NCI-H128 (cell line): ENCODE measurements at regions not wholly inside any gene's neighbourhood (a gene's known extent, or its start where the extent isn't known, plus 50 kb on each side); places are given as distances from the start of the nearest gene placed in this dataset.

Source experiments
- DNase-seq: peaks from one replicate; lab custom pipeline; 2025; ENCODE audit not compliant: unreplicated experiment; lab: John Stamatoyannopoulos, UW

DNA sequence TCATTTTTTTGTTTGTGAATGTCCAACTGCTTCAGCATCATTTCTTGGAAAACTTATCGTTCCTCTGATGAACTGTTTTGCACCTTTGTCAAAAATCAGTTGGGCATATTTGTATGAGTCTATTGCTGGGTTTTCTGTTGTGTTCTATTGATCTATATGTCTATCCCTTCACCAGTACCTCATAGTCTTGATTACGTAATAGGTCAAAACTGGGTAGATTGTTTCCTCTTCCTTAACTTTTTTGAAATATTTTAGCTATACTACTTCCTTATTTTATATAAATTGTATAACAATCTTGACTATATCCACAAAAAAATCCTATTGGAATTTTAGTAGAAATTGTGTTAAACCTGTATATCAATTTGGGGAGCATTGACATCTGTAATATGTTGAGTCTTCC, 104.1 kb upstream of the PALS2 start:
- DNase-seq: no peak

DNA sequence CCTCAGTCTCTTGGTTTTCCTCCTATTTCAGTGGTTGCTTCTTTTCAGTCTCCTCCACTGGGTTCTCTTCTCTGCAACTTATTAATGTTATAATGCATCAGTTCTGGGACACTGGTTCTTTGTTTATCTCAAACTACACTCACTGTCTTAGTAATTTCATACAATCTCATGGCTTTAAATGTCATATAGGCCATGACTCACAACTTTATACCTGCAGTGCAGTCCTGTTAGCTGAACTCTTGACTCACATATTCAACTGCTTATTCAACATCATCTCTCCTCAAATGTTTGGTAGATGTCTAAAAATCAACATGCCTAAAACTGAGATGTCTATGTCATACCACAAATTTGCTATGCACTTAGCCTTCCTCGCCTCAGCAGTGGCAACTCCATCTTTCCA, 101.2 kb upstream of the PALS2 start:
- DNase-seq: no peak

DNA sequence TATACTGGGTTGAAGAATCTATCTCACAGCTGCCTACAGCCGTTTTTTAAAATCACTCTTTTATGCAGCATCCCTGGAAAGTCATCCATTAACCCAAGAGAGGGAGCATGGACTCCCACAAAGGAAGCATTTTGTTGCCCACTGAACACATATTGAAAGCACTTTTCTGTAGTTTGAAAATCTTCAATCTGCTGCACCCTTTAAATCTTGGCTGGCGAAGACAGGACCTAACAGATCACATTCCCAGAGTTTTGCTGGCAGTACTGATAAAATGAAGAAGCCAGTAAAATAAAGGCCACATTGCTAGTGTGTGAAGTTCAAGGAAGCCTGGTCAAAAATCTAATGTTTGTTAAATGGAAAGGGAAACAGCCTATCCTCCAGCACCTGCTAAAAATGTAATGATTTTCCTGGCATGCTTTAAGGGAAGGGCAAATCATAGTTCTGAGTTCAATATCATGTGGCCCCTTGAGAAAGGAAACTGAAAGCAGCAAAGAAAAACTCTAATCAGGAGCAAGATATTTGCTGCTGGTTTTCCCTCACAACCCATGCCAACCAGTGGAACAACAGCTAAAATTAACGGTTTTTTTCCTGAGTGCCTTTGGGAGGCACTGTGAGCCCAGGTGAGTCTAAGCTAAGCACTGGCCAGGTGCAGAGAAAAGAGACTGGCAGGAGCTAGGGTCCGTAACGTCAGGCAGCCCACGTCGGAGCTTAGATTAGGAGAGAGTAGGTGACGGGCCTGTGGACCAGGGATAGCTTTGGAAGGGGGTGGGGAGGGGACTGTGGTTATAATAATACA, 97.9 kb upstream of the PALS2 start:
- DNase-seq: no peak

DNA sequence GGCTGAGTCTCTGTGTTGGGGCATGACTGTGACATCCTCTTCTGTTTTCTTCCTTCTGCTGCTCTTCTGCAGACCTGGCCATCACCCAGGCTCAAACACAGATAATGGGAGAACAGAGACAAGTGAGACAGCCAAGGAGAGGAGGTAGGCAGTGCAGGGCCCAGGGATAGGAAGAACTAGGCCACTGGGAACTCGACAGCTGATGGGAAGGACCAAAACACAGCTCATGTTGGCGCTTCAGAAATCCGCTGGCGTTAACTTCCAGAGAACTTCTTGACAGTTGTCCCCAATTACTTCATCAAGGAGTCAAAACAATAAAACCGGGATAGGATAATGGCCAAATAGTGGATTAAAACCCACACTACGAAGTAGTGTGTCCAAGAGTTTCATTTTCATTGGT, 97.0 kb upstream of the PALS2 start:
- no peak for DNase-seq

DNA sequence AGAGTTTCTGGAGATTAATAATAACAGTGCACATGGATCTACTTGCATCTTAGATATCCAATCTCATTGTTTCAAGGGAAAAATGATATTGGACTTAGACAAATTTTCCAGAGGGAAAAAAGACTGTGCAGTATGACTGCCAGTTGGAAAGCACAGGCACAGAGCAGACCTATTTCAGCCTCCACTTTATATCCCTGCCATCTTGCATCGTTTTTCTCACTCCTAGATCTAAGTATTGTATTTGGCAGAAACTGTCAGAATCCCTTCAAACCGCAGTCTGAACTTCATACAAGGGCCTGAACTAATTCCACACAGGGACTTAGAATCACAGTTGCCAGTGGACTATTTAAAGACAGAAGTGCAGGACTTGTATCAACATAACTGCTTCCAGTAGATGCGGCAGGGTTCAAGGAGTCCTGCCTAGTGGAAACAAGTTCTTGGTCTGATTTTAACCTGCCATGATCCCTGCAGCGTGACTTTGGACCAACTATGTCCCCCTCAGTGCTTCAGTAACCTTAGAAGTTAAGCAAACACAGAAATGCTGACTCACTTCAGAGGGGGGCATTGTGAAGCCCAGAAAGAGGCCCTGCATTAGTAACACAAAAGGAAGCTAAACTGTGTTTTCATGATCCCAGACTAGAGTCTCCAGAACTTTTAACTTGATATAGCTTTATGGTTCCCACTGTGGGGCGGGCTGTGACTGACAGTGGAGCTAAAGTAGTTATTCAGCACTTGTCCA, 95.7 kb upstream of the PALS2 start:
- DNase-seq: no peak

DNA sequence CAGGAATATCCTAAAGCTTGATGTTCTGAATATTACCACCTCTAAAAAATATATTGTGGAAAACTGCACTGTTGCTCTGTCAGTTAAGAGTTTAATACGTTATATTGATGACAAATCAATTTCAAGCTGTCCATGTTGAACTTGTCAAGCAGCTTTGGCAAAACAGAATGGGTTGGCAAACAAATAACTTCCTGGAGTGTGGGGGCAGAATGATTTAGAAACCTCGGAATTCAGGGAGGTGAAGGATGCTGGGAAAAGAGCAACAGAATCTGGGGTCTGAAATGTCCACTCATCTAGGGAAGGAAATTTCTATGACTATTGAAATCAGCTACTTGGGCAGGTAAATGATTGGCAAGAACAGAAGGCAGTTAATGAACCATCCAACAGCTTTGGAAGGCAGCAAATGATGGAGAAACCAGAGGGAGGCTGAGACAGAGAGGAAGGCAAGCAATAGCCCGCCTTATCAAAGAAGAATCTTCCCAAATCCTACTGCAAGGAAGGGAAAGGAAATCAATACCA, 95.1 kb upstream of the PALS2 start:
- DNase-seq: no peak

DNA sequence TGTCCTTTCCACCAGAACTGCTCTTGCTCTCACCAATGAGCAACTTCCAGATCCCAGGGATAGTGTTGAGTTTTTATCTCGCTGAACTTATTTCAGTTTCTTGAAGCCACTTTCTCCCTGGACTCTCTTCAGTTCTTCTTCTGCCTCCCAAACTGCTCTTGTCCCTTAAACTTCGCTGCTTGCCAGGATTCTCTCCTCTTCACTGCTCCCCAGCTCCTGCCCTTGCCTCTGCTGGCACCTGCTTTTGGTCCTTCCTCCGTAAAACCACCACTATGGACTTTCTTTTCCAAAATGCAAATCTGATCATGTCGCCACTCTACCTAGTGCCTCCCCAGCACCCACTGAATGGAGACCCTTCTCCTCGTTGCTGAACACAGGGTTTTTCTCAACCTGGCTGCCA, 92.8 kb upstream of the PALS2 start:
- DNase-seq: no peak

DNA sequence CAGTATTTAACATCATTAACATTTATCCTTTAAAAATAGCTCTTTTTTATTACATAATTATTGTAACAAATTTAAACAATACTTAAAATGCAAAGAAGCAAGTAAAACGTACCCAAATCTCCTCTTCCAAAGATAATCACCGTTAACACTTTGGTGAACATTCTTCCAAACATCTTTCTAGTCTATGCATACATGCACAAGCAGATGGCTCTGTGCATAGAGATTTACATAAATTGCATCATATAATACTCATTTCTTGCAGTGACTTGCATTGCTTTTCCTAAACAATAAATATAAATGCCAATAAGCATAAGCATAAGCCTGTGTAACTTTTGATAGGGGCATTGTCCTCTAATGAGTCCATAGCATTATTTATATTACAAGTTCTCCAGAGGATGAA, 89.4 kb upstream of the PALS2 start:
- no peak for DNase-seq

DNA sequence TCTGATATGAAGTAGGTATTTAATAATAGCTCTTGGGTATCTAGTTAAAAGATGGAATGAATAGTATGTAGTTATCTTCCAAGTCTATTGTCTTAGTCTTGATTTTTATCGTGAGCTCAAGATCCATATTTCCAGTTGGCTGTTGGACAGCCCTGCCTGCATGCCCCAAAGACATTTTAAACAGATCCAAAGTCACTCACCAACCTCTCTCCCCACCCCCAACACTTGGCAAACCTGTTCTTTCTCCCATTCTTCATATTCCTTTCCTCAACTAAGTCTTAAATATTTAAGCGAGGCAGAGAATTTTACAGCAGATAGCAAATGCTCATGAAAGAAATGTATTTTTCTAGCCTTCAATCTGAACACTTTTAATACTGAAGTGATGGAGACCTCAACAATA, 80.7 kb upstream of the PALS2 start:
- DNase-seq: no peak

DNA sequence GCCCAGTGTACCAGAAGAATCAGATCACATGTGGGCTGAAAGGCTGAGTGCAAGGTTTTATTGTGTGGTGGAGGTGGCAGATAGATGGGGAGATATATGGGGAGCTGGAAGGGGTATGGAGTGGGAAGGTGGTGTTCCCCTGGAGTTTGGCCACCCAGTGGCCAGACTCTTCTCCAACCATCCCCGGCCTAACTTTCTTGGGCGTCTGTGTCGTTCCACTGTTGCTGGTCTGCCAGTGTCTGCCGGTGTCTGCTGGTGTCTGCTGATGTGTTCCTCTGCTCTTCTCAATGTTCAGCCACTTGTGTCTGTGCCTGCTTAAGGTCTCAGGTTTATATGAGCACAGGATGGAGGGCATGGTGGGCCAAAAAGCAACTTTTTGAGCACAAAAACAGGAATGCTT, 78.4 kb upstream of the PALS2 start:
- DNase-seq: no peak

DNA sequence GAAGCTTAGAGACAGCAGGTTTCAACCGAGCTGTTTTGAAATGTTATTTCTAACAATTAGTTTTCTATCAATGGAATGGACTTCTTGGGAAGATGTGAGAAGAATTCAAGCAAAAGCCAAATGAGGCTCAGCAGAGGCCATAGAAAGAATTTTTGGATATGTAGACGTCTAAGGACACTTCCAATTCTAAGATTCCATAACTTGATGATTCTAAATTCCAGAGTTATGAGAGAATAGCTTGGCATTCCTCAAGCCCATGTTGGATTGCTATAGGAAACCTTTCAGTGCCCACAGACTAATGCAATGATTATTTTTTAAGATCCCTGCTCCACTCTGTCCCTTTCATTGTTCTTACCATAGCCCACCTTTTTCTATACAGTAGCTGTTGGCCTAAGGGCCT, 77.2 kb upstream of the PALS2 start:
- DNase-seq: no peak

DNA sequence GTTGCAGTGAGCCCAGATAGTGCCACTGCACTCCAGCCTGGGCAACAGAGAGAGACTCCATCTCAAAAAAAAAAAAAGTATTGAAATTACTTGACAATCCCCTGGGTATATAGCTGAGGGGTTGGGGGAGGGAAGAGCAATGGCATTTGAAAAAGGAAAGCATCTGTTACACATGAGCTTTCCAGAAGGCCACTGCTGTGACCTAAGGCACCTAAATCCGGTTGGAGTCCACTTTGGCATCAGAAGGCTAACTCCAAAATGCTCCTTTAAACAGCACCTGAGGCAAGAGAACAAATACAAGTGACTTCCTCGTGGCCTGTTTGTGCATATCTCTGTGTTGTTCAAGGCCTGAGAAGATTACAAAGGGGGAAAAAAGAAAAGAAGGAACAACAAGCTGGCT, 74.8 kb upstream of the PALS2 start:
- DNase-seq: no peak

DNA sequence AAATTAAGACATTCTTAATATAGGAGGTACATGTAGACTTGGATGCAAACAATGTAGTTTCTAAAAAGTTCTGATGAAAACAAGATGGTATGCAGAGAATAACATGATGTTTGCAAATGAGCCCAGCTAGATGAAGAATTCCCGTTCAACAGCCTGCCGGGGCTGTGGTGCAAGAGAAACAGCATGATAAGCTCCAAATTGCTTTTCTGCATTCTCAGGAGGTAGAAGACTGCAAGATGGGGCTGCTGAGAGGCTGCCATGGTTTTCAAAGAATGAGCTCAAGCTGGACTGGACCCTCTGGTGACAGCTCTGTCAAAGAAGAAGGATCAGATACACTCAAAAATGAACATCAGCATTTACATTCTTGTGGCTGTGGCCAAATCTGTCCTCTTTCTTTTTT, 73.4 kb upstream of the PALS2 start:
- DNase-seq: no peak

DNA sequence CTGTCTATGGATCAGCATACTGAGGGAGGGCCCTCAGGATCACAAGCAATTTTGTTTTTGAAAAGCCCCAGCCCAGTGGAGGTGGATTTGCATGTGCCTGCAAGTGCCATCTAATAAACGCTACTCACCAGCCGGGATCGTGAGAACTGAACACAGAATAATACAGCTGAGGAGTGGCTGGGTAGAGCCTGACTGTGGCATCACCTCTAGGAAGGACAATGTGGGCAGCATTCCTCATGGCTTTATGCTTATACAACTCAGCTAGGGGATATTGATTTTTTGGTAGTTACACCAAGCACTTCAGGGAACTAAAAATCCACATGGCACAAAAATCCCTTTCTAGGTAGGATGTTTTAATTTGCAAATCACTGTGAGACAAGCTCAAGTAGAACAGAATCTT, 72.7 kb upstream of the PALS2 start:
- no peak for DNase-seq

DNA sequence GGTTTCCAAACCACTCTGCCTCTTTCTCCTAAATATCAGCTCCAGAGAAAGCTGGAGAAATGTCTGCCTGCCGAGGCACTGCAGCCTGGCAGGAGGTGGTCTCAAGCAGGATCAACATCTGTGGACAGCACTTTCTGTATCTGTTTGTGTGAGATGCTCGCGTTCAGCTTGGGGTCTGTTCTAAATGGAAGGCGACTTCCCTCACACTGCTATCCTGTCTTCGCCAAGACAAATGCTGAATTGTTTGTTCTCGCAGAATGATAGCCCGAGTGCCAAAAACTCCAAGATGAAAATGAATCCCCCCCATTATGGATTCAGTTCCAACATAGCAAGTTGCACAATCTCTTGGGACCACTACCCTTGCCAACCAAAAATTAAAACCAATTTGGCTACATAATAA, 72.2 kb upstream of the PALS2 start:
- DNase-seq: no peak

DNA sequence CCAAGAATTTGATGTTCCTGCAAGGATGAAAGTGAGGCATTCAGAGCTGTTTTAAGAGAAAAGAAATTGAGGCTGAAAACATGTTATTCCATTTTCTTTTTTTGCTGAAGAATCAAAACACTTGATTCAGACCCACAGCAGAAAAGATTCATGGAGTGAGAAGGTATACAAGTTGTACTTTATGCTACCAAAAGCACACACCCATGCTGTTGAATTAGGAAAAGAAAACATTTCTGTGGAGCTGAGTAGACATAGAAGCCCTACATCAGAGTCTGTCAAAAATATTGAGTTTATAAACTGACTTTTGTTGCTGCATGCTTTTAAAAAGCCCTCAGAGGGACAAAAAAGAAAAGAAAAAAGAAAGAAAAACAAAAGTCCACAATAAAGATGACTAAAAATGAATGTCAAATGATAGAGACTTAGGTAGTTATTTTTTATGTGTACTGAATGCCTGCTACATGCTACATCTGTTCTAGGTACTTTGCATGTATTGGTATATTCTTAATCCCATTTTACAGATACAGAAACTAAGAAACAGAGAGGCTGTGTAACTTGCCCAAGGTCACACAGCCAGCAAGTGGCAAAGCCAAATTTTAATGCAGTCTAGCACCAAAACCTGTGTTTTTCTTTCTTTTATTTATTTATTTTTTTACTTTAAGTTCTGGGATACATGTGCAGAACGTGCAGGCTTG, 71.7 kb upstream of the PALS2 start:
- DNase-seq: no peak

DNA sequence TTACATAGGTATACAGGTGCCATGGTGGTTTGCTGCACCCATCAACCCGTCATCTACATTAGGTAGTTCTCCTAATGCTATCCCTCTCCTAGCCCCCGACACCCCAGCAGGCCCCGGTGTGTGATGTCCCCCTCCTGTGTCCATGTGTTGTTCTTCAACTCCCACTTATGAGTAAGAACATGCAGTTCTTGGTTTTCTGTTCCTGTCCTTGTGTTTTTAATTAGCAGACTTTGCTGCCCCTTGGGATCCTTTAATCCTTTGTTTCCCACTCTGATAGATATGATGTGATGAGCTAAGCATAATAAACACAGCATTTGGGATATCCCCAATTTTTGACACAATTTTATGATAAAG, 71.1 kb upstream of the PALS2 start:
- no peak for DNase-seq

DNA sequence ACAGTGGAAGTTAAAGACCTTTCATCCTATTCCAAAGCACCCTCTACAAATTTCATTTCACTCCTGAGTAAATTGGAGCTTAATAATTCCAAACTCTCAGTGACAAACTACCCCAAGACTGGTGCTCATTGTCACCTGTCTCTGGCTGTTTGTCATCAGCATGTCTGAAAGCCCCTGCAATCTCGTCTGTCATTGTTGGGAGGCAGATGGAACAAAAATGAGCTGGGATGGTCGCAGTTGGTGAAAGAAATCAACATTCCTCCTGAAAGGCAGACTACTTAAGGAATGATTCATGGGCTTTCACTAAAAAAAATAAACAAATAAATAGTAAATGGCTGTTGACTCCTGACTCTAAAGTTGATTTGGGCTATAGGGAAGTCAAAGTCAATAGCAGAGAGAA, 69.7 kb upstream of the PALS2 start:
- DNase-seq: no peak

DNA sequence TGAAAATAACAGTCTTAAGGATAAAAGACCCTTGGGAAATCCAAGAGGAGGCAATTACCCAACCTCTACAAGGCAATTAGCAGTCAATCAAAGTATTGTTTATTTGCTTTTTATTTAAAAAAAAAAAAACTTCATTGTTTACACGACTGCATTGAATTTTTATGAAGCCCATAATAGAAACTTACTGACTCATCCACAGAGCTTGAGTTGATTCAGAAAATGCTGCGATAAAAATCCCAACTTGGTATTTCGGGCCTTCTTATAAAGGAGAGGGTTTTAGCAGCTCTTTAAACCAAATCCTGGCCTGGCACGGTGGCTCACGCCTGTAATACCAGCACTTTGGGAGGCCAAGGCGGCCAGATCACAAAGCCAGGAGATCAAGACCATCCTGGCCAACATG, 69.2 kb upstream of the PALS2 start:
- DNase-seq: no peak

DNA sequence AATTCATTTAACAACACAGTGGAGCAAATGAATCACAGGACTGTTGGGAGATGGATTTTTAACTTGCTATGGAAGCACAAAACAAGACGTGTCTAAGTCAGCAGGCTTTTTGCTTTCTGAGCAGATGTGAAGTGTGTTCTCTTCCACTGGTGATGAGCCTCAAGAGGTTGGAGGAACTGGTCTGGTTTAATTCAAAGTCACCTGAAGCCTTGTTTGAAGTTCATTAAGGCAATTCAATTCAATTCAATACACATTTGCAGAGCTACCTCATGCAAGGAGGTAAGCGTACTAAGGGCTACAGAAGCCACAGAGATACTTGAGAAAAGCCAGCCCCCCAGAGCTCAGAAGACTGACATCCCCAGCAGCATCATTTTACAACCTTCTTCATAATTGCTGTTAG, 68.4 kb upstream of the PALS2 start:
- no peak for DNase-seq

DNA sequence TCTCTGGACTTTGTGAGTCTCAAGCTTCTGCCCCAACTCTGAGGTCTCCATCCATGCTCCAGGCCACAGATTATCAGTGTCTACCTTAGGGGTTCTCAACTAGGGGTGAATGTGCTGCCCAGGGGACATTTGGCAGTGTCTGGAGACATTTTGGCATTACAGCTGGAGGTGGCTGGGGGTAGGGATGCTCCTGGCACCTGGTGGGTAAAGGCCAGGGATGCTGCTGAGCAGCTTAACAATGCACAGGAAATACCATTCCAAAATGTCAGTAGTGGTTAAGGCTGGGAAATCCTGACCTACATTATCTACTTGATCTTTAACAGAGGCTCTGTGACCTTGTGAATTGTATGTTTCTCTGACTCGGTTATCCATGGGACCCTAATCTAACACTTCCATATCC, 67.3 kb upstream of the PALS2 start:
- no peak for DNase-seq

DNA sequence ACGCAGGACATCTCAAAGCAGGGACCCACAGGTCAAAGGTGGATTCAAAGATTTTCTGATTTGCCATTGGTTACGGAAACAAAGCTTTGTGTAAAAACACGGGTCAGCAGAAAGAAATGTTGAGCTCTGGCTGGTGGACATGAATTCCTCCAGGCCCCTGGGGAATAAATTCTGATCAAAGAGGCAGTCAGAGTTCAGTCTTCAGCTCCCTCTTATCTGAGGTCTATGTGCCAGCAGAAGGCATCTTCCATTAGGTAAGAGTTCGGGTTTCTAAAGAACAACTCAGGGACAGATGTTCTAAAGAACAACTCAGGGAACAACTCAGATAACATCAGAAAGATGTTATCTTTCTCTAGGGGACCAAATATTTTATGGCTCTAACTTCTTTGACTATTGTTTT, 64.9 kb upstream of the PALS2 start:
- DNase-seq: no peak
